HG03521 (cell line): ENCODE measurements at regions not wholly inside any gene's neighbourhood (a gene's known extent, or its start where the extent isn't known, plus 50 kb on each side); places are given as distances from the start of the nearest gene placed in this dataset.
A peak's percentile ranks its signal among the peaks of the same experiment; 100 is the strongest.

Source experiments
- ATAC-seq: cut with Tn5 transposase; IDR thresholded peaks from one replicate; pipeline ENCODE4 v1.9.1; 2021; ENCODE audit warnings: mild to moderate bottlenecking, moderate library complexity; ENCODE audit not compliant: unreplicated experiment

- no peak for ATAC-seq
Observed at GRCh38 chr9:16128003-16128402, 575.2 kb downstream of the CCDC171 start.

DNA sequence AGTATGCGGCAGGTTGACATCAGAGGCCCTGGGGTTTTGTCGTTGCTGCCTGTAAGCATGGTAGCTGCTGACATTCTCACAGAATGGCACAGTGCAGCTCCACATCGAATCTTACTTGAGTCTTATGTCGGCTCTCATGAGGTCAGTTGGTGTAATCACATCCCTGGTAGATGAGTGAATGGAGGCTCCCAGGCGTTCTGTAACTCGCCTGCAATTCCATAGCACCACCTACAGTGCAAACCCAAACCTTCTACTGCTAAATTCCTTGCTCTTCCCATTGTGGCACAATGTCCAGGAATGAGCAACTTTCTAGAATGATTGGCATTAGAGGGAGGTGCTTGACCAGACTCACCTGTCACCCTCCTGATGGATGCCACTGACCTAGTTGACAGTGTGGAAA lies 578.4 kb downstream of the CCDC171 start:
- no peak for ATAC-seq

DNA sequence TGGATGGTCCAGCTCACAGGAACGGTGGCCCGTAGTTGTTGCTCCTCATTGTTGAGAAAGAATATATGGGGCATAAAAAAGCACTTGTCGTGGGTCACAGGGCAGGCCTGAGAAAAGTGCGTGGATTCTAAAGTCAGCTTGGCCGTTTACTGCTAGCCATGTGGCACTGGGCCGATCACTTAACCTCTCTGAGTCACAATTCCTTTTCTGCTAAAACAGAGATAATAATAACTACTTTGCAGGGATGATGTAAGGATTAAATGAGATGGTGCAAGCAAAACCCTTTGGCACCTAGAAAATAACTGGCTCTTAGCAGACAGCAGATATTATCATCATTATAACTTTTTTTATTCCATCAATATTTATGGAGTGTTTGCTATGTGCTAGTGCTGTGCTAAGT lies 579.7 kb downstream of the CCDC171 start:
- ATAC-seq, result no peak

GRCh38 chr9:16133032-16133431 lies 580.2 kb downstream of the CCDC171 start:
- no peak for ATAC-seq

DNA sequence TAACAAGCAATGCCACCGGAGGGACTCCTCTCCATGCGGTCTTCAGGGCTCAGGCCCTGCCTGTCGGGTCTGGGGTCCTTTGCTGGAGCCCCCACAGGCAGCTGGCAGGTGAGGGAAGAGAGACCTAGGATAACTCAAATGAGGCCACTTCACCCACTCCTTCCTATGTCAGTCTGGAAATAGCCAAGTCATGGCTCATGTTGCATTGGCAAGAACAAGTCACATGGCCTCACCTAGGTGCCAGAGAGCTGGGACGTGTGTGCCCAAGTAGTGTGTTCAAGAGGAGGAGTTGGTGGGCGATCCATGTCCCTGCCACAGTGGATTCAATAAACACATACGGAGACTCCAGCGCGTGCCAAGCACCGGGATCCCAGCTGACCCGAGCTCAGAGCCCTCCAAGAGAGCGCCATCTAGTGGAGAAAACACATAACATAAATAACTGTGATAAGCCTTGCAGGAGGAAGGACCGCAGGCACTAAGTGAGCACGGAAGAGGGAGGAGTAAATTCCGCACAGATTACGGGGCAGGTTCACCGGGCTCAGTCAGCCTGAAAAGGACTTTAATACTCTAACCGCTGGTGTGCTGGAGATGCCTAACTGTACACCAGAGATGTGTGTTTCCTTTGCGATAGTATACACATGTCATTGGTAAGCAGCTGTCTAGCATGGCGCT lies 580.8 kb downstream of the CCDC171 start:
- peak; percentile 80 for ATAC-seq

DNA sequence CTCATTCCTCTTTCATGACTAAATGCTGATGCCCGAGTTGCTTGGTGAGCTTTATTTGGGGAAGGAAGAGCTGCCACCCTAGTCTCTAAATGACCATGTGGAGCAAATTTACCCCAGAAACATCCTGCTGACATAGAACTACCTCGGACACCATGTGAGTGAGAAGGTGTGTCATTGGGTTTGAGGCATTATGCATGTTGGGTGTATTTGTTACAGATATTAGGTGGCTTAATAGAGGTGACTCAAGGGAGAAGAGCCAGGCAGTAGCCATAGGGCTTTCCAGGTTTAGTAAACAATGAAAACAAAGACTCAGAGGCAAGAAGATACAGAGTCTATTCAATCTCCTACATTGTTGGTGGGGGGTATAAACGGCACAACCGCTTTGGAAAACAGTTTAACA lies 581.5 kb downstream of the CCDC171 start:
- no peak for ATAC-seq

- ATAC-seq, result no peak
Observed at GRCh38 chr9:16135968-16136367, 583.1 kb downstream of the CCDC171 start.

DNA sequence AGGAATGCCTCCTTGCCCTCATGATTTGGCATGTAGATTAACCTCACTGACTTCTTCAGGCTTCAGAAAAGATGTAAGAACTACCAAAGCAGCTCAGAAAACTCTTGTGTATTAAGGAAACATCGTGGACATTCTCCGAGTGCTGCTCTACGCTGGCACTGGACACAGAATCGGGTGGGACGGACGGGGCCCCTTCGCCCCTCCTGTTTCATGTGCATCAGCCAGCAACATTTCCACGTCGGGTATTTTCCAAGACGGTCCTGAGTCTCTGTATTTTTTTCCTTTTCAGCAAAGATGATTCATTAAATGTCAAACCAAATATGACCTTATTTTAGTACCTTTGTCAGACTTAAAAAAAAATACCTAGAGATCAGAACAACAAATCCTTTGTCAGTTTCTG lies 583.6 kb downstream of the CCDC171 start:
- ATAC-seq, result no peak

DNA sequence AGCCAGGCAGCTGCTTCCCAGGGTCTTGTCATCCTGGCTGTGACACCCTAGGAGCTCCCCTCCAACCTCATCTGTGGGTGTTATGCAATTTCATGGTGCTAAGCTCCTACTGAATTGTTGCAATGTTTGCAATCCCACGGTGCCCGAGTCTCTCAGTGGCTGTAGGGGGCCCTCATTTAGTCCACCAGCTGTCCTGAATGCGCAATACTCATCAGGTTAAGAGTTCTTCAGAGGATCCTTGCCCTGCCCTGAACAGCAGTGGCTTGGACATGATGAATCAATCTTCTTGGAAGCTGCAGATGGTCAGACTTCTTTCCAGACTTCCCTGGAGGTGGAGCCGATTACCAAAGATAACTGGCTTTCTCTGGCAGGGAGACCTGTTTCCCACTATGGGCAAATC lies 584.1 kb downstream of the CCDC171 start:
- ATAC-seq, result no peak

DNA sequence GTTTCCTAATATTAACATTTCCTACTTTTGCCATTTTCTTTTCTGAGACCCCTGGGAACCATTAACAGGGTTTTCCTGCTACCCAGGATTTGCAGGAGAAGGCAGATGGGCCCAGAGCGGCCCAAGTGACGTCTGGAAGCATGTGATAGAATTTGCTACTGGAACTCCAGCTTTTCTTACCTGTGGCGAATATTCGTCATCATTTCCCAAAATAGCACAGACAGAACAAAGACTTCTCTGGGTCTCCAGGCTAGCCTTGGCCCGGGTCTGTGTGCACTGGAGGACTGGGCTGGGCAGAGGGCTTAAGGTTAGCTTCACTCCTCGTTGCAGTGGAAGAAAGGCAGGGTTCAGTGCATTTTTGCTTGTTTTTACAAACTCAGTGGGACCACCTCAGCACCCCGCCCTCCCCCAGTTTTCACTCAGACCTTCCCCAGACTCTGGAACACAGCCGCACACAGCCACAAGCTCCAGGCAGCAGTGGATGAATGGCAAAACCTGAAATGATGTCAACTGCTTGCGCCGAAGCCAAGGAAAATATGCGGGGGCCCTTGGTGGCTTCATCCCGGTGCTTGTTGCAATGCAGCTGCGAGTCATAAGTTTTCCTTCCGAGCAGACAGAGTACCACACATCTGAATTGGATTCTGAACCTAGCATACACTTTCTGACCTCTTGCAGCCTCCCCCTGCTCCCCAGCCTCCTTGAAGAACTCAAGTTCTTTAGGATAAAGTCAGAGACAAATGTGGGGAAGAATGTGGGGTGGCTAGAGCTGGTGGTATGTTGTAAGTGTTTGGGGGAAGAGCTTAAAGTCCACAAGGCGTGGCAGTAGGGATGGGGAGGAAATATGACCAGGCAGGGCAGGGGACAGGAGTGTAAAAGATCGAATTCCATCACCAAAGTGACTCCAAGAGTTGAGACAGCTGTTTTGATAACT lies 586.0 kb downstream of the CCDC171 start:
- ATAC-seq, result no peak

DNA sequence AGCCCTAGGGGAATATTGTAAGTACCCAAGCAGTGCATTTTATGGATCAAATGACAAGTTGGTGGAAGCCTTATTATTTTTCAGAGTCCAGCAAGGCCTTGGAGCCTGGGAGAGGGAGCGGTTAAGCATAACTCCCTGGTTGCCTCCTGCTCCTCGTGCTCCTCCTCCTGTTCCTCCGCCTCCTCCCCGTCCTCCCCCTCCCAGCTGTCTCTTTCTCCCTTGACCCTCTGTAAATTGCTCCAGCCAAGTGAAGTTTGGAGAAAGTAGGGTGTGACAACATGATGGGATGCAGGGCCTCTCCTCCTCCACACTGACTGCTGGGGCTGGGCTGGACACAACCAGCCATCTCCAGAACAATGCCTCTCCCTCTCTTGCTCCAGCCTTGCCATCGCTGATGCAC lies 586.9 kb downstream of the CCDC171 start:
- no peak for ATAC-seq

GRCh38 chr9:16143310-16143709 lies 590.5 kb downstream of the CCDC171 start:
- ATAC-seq, result no peak

GRCh38 chr9:16143947-16144890 lies 591.4 kb downstream of the CCDC171 start:
- no peak for ATAC-seq

DNA sequence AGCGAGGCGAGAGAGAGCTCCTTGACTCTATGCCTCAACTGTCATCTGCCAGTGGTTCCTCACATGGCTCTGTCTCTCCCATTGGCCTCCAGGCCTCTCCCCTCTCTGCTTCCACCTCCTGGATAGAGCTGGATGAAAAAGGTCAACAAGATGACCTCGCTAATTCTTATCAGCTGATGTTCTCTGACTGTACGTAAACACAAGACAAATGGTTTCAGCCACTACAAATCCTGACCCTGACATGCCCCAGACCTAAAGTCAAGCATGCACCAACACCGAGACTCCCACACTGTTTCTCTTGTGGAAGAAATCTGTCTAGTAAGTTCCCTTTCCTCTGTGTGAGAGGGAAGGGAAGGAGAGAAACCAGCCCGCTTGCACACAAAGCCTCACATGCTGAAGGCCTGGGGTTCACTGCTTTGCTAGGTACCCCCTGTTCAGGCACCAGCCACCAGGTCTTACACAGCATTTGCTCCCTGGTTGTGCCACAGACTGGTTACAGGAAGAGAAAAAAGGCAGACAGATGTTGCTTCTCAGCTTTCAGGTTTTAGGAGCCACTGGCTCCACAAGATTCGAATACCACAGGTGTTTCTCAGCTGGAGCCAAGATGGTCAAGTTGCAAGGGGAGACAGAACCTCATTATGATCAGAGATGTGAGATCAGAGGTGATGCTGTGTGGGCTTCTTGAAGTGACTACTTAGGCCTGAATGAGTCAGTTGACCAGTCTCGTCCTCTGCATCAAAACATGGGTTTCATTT lies 592.5 kb downstream of the CCDC171 start:
- ATAC-seq, result no peak

DNA sequence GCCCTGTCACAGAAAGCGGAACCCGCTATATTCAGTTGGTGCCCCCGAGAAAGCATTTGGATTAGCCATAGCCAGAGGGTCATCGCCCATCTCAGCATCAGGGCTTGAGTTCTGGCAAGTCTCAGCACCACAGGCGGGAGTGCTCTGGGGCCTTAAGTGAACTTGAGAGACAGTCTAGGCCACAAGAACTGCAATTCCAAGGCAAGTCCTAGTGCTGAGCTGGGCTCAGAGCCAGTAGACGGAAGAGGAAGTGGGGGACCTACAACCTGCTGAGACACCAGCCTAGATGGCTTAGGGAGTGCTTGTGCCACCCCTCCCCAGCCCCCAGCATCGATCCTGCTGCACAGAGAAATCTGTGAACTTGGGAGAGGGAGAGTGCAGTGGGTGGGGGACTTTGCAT lies 594.9 kb downstream of the CCDC171 start:
- ATAC-seq, result no peak

- ATAC-seq, result no peak
Observed at GRCh38 chr9:16150501-16150900, 597.7 kb downstream of the CCDC171 start.

- ATAC-seq, result no peak
Observed at GRCh38 chr9:16150938-16151650, 598.3 kb downstream of the CCDC171 start.

- no peak for ATAC-seq
Observed at GRCh38 chr9:16152276-16153101, 599.6 kb downstream of the CCDC171 start.

- no peak for ATAC-seq
Observed at GRCh38 chr9:16153221-16153620, 600.4 kb downstream of the CCDC171 start.
